Bone marrow (tissue), 2 donors: ENCODE measurements at regions not wholly inside any gene's neighbourhood (a gene's known extent, or its start where the extent isn't known, plus 50 kb on each side); places are given as distances from the start of the nearest gene placed in this dataset.

Source experiments
- DNase-seq, 2 donors: peaks; one replicate each; lab custom pipeline; 2025; lab: John Stamatoyannopoulos, UW

DNA sequence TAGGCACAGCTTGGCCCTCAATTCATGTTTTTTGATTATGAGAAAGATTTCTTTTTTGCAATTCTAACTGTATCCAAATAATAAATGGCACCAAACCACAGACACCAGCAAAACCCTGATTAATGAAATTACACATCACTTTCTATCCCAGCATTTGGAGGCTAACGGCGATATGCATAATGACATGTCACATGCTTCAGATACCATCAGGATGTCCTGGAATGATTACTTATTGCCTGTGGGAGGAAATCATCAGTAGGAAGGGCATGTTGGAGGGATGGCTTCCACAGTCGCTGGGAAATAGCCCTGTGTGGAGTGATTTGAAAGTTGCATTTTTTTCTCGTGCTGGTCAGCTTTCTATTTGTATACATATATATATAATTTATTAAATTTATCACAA is 121.7 kb downstream of the CMPK2 start:
- no peak for DNase-seq

DNA sequence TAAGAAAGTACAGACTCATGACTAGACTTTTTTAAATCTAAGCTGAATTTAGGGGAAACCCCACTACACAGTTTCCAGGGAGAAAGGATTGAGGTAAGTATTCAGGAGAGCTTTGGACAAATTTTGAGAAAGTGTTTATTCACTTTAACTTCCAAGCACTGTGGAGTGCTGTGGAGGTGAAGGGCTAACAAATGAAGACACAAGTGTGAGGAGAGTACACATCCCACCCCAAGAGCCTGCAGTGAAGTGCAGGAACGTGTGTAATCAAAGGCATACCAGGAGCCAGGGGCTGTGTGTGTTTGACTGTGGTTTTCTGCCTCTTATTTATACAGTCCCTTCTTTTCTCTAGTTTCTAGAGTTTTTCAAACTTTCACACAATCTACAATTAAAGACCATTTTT is 118.3 kb downstream of the CMPK2 start:
- DNase-seq: no peak

DNA sequence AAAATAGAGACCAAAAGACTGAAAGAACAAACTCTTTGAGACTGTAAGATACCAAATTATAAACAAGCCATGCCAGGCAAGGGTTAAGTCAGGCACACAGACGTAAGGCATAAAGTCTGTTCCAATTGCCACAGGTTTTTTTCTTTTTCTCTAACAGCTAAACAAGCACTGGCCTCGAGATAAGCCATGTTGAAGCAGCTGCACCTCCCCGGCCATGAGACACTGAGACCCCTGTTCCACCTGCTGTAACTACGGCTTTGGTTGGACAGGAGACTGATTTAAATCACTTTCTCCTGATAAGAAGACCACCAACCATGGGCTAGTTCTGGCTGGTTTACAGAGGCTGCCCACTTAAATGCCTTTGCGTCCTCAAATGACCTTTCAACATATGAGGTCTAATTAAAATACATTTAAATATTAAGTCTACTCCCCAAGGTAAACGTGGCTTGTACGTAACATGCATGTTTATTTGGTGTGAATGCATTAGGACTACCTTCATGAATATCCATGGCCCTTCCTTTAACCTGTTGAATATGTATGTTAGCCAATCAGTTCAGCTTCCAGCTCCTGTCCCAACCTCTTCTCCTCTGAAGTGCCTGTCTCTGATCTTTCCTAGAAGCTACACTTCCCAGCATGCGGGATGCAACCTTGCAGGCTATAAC is 117.2 kb downstream of the CMPK2 start:
- DNase-seq: no peak

DNA sequence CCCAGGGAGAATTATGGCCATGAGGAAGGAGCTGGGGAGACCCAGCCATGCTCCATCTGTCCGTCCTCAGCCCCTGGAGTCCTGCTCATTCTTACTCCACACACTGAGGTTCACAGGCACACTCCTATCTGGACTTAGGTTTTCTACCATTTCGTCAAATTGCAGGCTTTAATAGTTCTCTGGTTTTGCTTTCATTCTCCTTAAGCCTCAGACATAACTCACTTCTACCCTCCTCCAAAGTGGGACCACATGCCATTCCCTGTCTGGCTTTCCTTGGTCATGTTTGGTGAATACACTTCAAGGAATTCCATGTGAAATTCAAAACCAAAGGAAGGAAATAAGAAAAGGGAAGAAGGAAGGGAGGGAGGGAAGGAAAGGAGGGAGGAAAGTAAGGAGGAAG is 115.7 kb downstream of the CMPK2 start:
- DNase-seq: no peak

DNA sequence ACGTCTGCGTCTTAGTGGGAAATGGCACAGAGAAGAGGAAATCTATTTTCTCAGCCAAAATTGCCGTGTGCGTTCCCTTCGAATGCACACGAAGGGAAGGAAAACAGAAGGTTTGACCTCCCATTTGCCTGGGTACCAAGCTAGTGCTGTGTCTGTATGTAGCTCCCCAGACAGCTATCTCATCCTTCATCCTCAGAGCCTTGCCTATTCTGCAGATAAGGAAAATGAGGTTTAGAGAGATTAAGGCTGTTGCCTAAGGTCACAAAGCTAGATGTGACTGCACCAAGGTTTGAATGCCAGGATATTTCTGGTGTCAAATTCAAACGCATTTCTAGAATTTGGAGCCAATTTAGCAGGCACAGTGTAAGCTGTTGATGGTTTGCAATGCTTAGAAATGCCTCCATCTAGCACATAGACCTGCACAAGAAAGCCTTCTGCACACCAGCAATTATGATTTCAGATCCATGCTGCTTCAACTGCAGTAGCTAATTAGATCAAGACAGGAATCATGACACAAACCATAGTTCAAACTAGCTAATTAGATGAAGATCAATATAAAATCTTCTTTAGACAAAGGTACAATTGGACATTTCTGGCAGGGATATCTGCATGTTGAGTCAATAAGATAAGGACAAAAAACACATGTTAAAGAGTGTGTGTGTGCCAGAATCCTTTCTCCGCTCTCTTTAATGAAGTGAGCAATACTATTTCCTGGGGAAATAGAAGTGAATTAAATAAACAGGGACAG is 115.1 kb downstream of the CMPK2 start:
- no peak for DNase-seq

DNA sequence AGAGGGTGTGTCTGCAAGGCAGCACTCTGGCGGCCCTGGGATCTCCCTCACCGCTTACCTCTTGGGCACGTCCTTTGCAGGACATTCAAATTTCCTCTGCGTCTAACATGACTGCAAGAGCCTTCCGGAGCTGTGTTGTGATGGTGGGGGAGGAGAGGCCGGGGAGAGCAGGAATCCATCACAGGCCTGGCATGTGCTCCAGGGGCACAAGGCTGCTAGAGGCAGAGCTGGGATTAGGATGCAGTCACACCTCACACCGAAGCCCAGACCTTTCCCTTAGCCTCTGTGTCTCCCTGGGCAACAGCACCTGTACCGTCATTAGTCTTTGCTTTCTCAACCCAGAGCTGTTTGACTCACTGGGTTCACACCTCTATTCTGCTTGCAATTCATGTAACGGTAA is 111.3 kb downstream of the CMPK2 start:
- DNase-seq: no peak

DNA sequence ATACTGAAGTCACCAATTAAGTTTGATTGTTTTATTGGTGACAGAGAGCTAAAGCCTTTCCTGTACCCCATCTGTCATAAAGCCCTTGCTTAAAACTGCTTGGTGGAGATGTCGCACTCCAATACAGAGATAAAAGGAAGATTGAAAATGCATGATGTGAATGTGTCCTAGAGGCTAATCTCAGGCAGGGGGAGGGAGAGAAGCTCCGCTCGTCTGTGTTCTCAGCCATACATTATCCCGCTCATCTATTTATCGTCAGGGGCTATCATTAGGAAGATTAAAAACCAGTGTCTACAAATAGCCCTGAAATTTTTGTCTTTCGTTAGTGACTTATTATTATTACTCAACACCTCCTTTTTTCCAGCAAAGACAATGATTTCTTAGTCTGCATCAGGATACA is 110.3 kb downstream of the CMPK2 start:
- no peak for DNase-seq

DNA sequence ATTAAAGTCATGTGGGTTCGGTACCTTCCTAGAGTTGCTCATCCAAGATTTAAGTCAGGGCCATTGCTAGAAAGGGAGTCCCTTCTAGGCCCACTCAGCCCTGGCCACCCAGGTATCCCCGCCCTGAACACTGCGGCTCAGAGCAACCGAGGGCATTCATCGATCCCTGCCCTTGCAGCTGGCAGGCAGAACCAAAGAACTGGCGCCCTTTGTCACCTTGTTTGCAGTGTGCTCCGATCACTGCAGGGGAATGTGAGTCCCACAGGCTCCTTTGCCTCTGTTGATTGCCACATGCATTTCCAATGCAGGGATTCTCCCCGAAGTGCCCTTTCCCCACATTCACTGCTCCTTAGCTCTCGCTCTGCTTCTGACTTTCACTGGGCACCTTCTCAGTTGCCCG is 108.5 kb downstream of the CMPK2 start:
- DNase-seq: no peak

DNA sequence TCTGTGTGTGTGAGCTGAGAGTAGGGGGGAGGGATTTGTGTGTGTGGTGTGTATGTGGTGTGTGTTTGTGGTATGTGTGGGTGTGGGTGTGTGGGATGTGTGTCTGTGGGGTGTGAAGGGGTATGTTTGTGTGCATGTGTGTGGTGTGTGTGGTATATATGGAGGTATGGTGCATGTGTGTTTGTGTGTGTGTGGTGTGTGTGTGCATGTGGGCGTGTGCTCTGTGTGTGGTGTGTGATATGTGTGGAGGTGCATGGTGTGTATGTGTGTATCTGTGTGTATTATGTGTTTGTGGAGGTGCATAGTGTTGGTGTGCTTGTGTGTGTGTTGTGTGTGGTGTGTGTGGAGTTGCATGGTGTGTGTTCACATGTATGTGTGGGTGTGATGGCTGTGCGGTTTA is 106.0 kb downstream of the CMPK2 start:
- DNase-seq: no peak

DNA sequence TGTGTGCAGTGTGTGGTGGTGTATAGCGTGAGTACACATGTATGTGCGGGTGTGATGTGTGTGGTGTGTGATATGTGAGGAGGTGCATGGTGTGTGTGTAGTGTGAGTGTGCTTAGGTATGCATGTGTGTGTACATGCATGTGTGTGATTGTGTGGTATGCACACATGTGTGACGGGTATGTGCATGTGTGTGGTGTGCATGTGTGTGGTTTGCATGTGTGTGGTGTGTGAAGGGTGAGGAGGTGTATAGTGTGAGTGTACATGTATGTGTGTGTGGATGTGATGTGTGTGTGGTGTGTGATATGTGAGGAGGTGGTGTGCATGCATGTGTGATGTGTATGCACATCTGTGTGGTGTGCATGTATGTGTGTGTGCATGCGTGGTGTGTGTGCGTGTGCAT is 105.6 kb downstream of the CMPK2 start:
- no peak for DNase-seq

DNA sequence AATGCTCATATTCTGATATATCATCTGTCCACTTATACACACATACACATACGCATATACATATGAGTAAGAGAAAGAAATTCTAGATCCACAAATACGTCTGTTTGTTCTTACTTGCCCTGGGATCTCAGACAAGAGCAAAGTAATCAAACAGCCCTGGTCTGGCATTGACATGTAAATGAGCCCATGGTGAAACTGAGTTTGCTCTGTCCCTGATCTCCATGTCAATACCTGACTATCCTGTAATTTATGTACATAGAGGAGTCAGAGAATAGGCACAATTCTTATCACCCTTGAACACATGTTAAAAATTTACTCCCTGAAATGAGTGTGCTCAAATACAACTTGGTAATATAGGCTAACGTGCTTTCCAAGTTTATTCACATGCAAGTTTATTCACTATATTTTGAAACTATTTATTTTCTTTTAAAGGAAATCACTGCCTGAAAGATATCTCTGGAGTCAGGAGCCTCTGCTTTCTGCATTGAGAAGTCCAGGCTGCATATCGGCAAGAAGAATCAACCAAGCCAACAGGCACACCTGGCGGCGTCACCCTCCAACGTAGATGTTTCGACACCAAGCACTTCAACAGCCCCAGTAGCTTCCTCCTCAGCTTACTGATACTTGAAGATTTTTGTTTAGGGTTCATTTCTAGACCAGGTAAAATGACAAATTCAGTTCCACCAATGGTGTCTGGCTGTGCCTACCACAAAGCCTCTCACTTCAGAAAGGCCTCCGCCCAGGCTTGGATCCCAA is 100.6 kb downstream of the CMPK2 start:
- DNase-seq: no peak

DNA sequence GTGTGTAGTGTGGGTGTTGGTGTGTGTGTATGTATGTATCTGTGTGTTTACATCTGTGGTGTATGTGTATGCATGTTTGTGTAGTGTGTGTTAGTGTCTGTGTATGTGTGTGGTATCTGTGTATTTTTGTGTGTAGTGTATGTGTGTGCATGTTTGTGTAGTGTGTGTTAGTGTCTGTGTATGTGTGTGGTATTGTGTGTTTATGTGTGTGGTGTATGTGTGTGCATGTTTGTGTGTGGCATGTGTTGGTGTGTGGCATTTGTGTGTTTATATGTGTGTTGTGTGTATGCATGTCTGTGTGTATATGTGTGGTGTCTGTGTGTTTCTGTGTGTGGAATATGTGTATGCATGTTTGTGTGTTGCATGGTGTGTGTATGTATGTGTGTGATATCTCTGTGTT is 96.4 kb downstream of the CMPK2 start:
- no peak for DNase-seq

DNA sequence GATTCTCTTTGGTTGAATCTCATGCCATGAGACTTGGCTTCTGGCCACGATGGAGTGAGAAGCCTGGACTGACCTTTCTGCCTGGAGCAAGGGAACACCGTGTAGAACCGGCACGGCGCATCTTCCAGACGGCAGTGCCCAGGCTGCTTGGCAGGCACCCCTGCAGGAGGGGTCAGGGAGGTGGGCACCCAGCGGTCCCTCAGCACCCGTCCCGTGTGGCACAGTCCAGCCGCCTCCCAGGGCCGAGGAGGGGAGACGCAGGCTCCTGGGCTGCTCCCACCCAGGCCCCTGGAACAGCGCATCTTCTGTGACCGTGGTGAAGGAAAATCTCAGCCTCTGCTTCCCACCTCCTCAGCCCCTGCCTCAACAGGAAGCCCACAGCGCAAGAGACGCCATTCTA is 95.7 kb downstream of the CMPK2 start:
- no peak for DNase-seq

DNA sequence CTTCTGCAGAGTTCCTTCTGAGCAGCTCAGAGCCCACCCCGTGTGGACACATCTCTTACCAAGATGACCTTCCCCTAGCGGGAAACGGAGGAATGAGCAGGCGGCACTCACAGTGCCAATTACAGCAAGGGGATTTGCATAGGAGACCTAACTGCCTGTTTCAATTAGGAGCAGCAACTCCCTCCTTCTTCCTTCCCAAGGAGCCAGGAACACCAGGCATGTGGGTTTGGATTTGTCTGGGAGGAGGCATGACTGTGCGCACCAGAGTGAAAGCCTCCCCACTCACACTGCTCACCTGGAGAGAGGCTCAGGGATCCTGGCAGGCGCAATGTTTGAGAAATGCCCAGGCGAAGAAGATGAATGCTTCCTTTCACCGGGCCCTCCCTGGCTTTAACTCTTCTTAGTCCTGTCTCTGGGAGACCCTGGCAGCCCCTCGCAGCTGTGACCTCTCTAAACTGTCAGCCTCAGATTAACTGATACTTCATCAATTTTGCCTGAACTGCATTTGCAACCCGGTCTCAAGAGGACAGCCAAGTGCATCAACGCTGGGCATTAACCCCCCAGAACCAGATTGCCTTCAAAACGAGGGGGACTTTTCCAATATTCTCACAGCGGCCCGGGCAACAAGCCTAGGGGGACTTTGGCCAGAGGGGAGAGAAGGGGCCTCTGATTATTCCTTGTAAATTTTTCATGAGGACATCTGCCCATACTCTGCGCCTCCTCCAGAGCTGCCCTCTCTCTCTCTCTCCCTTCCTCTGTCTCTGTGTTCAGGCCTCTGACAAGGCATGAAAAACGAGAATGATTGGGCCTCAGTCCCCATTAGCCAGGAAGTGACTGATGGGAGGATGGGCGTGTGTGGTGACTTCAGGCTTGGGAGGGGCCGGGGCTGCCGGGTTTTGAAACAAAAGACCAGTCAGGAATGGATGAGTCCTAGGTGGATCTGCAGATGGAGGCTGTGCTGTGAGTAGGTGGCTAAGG is 93.8 kb downstream of the CMPK2 start:
- no peak for DNase-seq

DNA sequence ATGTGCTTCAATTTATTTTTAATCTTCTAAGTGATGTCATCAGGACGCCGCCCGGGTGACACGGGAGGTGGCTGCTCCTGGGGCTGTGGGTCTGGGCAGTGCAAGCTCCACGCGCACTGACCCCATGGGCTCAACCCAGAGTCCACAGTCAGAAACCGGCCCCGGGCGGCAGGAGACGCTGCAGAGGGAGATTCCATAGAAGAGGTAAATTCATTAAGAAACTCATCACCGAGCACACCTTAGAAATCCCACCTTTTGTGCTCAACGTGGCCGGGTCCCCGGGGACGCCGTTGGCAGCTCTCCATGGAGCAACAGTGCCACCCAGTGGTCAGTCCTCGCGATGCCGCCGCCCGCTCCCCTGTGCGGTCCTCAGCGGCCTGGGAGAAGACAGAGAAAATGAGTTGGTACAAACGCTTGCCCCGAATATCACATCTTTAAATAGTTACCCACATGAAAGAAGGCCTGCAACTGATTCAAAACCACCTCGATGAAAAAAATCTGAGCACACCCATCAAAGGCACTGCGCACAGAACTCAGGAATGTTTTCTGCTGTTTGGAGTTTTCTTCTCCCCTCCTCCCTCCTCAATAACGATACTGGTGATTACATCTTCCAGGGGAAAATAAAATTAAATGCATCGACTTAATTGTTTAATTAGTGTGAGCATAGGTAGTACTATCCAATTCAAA is 92.6 kb downstream of the CMPK2 start:
- peak; percentile 24 to 25 for DNase-seq

DNA sequence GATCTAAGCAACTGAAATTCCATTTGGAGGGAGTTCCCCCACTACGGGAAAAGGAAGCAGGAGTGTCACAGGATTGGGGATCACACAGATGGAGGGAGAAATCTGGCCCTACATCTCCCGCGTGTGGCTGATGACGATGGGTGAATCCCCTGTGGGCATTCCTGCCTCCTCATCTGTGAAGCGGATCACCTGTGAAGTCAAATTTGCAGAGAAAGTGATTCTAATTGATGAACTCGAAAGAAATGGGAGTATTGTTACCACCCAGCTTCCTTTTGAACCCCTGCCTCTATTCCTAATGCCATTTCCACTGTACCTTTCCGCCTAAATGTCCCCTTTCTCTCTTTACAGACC is 92.0 kb downstream of the CMPK2 start:
- no peak for DNase-seq

DNA sequence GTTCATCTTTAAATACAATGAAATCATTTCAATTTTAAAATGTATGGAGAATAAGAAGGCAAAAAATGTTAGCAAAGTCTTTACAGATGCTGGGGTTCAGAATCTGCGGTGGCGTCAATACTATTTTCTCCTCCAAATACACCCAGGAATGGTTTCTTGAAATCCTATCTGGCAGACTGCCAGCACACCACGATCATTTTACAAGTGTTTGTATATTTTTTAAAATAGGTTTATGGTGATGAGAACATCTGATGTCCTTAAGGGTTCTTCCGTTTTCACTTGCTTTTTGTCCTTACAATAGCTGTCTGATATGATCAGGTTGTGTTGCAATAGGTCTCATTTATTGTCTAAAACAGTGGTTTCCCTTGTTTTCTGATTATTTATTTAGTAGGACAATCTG is 89.6 kb downstream of the CMPK2 start:
- no peak for DNase-seq

DNA sequence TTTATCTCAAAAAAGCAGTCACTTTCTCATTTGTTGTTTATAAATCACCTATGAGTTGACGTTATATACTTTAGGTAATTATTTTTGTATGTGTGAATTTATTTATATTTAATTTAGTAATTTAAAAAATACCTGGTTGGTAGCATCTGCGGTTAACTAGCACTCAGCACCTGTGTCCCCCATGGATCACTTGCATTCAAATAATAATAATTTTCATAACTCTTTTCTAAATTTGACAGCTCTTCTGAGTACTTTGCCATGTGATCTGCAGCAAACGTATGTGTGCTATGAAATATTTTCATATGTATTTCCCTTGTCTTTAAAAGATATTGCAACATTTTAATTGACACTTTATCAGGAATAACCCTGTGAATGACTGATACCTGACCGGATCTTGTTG is 88.1 kb downstream of the CMPK2 start:
- no peak for DNase-seq

DNA sequence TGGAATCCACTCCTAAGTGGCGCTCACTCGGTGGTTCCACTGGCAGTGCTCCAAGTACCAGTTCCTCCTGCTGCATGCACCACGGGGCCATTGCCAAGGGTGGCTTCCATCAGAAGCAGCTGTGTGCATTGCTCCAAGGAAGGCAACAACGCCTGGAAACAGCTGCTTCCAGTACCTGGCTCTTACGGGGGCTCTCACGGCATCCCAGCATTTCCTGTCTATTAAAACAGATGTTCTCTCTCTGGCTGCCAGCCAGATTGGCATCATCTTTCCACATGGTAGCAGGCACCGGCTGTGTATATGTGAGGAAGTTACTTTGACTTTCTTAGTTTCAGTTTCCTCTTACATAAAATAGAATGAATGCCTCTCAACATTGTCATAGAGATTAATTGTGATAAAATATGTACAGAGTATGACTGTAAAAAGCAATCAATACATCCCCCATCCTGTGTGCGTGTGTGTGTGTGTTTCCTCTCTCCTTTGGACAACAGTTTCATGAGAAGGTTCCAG is 84.9 kb downstream of the CMPK2 start:
- DNase-seq: peak; percentile 11 to 97

DNA sequence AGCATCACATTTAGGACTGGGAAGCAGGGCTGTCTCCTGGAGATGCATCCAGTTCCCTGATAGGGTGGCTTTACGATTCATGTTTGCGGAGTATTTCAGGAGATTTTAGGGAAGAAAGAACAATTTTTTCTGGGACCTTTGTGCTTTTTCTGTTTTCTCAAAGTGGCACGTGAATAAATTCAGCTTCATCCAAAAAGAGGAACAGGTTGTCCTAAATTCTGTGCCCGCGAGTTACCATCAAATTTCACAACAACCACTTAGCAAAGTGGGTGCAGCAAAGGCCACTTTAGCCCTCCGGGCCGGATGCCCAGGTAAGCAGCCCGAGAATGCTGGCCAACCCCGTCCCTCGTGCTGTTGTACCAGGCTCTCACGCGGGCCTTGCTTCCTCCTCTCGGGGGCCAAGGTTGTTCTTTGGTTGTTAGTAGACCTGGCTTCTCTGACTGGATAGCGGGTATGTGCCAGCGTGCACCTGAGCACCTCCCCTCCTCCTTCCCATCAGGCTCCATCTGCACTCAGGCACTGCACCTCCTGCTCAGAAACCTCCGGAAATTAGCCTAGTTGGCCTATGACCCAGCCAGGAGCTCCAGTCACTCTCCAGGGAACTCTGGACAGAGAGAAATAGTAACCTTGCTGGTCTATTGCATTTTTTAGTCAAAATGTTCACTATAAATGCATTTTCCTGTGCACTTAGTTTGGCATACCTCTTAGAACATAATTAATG is 83.0 kb downstream of the CMPK2 start:
- DNase-seq: no peak

DNA sequence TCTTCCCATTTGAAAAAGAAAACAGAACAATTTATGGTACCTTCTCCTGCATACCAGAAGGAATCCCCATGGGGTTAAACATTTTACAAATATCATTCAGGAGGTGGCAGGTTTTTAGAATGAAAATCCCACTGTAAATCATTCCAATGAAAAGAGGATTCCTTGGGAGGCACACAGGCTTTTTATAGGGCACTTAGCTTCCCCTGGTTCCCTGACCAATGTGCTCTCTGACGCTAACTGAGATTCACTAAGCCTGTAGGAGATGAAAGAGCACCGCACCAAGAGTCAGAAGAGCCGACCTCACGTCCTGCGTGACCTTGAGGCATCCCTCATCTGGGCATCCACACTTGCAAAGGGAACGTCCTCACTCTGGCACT is 82.5 kb downstream of the CMPK2 start:
- DNase-seq: no peak
